K562 (cell line): ENCODE measurements at regions not wholly inside any gene's neighbourhood (a gene's known extent, or its start where the extent isn't known, plus 50 kb on each side); places are given as distances from the start of the nearest gene placed in this dataset.

Experiments
- JUND ChIP-seq, 2 experiments: IDR thresholded peaks; 2 replicates in 1 of 2; 3 replicates in 1 of 2; pipeline ENCODE4 v1.6.1; 2011; ENCODE audit warnings: borderline replicate concordance in 2 of 2, low read depth in 2 of 2, low read length in 2 of 2, improper control_type of control experiment in 1 of 2, missing biosample characterization in 1 of 2, missing genetic modification characterization in 1 of 2, missing genetic modification reagents in 1 of 2
- ZNF263 ChIP-seq: sonication (generic); formaldehyde crosslinking; IDR thresholded peaks from 2 replicates; pipeline ENCODE4 v1.8.0; 2022; ENCODE audit warnings: mild to moderate bottlenecking, missing genetic modification reagents, borderline replicate concordance

GRCh38 chr18:28485918-28486317 lies 309.0 kb upstream of the CDH2 start:
- TF ChIP-seq ZNF263 (CRISPR knock-in tag): no peak
- no peak for TF ChIP-seq JUND (IDR thresholded peaks at IDR 0.05; ENCODE audit: borderline replicate concordance, low read depth, low read length)
- no peak for TF ChIP-seq JUND (tag; IDR thresholded peaks at IDR 0.05; ENCODE audit: borderline replicate concordance, low read depth, low read length)
